ENCODE measurements at regions not wholly inside any gene's neighbourhood (a gene's known extent, or its start where the extent isn't known, plus 50 kb on each side); places are given as distances from the start of the nearest gene placed in this dataset.
A peak's percentile ranks its signal among the peaks of the same experiment; 100 is the strongest.

DNA sequence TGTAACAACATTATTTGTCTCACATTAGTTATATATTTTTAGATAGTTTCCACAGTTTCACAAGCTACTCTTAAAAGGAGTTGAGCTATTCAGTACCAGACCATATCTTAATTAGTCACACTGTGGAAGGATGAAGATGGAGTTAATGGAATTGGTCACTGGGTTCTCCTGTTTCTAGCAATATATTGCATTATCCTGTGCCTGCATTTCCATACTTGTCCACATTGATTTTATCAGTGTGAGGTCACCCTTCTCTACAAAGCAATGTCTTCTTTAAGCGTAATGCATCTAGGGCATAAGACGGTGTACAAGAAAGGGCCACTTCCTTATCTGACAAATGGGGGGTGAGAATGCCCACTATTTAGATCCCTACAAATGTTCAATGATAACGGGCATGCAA lies 216.8 kb upstream of the TANK start:
- DNase-seq: no peak

DNA sequence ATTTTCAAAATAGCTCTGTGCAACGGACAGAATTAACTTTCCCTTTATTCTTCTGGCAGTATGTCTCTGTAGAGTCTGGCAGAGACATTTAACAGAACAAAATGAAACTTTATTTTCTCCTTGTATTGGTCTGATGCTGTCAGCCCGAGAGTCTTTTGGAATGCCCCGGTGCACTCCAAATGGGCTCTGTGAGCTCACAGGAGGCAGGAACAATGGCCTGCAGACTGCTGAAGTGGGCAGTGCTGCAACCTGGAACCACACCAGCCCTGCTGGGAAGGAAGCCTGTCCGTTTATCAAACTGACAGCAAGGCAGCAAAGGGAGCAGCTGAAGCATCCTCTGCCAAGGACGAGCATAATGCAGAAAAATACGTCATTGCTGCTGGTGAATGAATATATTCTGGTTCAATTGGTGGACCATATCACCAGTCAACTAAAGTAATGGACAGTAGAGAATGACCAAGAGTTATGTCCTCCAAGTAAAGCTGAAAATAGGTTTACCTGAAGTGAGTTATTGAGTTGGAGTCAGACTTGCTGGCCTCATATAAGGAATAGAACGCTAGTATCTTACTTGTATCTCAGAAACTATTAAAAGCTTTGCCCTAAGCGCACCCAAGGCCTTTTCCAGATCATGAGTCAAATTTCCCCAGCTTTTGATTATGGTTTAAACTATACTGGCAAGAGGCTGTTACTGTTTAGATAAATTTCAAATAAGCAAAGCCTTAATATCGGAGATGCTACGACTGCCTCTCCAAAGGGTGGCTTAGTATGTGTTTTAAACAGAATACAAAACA lies 207.6 kb upstream of the TANK start:
- DNase-seq: peak in 1 of 2 donors; percentile 38

DNA sequence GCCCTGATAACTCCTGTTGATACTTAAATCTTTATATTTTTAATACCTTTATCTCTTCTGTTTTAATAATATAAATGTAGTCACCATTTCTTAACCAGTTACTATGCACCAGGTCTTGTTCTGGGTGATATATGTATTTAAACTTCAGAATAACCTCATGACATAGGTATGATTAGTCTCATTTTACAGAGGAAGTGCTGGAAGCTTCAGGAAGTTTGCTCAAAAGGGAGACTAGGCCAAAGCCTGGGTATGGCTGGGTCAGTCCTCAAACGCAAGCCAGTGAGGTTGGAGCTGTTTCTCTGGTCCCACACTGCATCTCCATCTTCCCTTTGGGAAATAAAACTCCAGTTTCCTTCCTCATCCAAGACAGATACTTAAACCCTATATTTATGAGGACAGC lies 204.7 kb upstream of the TANK start:
- no peak for DNase-seq

DNA sequence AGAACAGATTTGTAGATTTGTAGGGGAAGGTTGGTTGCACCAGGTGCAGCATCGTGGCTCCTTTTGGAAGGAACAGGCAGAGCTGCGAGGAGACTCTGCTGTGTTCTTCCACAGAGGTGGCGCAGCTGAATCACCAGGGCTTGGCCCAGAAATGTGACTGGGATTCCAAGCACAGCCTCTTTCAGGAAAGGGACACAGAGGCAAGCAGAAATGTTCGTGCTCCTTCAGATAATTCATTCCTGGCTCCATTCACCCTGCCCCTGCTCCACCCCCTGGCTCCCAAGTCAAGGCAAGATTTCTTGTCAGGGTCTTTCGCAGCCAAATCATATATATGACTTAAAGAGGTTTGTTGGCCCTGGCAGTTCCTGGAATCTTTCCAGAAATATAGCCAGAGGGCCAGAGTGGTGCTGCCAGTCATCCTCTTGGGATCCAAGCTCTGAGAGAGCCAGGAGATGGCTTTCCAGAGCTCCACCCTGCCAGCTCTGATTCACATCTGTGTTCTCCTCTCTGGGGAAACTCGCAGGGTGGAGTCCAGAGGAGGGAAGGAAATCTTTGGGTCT lies 203.9 kb upstream of the TANK start:
- no peak for DNase-seq

DNA sequence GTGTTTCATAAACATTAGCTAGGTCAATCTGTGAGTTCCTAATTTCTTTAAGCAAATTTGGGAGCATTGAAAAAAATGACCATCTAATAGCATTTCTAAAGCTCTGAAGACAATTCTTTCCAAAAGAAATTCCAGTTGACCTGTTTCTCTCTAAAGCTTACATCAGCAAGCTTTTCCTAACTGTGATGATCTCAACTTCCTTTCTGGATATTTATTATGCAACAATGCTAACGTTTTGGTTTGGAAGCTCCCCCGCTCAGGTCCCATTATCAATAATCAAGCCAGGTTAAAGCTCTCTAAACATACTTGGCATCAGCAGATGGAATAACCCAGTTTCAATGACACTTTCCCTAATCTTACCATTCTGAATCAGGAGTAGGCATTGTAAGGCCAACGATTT lies 196.3 kb upstream of the TANK start:
- DNase-seq: no peak

DNA sequence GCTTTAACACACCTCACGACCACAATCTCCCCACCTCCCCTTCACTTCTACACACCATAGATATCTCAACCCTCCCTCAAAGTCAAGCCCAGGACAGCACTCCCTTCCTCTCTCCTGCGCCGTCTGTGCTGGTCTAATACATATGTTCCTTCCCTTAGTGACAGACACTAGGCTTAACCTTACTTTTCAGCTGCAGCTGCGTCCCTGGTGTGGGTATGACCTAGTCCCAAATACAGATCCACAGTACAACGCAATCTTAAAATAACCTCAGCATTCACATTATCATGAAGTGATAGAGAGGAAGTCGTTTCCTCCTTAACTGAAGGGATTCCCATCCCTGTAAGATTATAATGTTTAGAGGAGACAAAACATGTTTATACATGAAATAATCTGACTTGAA lies 192.7 kb upstream of the TANK start:
- DNase-seq: no peak

DNA sequence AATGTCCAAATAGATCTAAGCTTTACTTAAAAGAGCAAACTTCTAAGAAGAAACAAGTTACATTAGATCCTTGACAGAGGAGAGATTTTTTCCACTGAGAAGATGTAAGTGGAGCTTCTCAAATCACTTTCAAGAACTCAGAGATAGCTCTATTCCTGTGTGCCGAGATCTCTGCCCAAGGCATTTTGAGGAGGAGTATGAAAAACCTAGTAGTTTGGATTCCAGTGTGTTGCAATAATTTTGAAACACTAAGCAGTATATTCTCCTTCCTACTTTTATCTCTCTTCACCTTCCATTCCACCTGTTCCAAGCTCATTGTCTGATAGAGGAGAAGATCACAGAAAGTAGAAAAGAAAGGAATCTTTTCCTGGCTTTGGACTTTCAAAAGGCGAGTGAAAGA lies 192.0 kb upstream of the TANK start:
- DNase-seq: no peak

DNA sequence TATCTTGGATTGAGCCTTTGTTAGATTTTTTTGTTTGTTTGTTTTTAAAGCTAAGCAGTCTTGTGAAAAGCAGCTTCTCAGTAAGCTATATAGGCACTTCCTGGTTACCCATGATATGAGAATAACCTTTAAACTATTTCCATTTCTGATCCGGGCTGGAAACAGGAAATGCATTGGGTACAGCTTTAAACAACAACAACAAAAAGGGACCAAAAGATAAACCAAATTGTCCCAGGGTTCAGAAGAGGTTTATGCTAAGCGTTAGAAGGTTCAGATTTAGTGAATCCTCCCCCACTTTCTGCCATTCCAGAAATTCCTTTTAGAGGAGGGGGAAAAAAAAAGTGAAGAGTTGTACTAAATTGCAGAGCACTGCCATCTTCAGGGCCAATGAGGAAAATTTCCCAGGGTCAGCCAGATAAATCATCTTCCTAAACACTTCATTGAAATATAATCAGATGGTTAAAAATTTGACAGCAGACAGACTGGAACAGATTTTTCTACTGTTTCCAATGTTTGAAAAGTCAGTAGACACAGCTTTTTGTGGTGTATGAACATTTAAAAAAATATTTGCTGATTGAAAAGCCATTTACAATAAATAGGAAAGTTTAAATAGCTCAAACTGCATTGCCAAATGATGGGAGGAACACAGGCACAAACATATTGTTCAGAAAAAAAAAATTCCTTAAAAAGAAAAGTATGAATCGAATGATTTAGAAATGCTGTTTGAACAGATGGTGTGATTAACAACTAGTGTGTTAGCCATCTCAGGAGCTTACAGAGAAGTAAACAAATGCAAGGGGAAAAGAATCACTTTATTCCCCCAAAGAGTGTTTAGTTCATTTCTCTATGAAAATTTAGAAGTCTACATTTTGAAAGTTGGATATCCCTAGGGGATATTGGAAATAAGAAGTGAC lies 189.9 kb upstream of the TANK start:
- peak; percentile 75 to 83 for DNase-seq

DNA sequence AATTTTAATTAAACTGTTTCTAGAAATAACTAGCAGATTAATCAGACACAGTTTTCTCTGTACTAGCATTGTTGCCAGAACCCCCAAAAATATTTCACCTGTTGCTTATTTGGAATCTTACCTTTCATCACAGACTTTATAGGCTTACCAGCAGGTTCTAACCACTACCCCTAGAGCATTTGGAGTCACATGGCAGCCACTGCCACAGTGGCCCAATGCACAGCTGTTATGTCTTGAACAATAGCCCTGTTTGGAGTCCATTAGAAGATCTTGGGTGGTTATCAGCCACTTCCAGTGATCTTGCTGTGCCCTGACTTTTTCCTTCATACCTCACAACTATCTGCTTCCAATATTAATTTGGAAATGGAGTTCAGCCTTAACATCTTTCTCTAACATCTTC lies 186.2 kb upstream of the TANK start:
- DNase-seq: no peak

DNA sequence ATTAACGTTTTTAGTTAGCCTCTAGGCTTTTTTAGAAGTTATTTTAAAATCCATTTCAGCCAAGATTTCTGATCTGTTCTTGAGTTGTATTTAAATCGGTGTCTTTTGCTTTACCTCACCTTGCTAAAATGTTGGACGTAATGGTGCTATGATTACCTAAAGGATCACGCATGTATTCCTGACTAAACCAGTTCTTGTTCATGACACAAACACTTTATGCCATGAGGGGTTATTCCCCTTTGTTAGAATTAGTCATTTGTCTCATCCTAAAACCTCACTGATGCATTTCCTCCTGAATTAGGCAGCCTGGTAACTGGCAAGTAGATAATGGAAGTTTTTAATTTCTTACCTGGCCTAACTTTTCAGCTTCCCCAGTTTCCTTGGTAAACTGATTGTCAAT lies 185.4 kb upstream of the TANK start:
- DNase-seq: no peak

DNA sequence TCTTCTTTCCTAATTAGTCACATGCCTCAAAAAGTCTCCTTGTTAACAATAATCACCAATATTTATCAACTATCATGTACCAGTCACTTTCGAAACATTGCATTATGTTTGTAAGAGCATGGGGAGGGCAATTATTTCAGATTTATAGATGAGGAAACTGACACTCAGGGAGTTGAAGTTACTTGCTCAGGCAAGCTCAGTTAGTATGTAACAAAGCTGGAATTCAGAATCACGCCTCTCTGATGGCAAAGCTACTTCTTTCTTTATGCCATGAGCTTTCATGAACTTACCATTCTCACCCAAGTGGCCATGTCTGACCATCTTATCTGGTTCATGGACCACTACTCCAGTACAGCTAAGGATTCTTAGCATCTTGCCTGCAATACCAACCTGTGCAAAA lies 183.4 kb upstream of the TANK start:
- DNase-seq: no peak

DNA sequence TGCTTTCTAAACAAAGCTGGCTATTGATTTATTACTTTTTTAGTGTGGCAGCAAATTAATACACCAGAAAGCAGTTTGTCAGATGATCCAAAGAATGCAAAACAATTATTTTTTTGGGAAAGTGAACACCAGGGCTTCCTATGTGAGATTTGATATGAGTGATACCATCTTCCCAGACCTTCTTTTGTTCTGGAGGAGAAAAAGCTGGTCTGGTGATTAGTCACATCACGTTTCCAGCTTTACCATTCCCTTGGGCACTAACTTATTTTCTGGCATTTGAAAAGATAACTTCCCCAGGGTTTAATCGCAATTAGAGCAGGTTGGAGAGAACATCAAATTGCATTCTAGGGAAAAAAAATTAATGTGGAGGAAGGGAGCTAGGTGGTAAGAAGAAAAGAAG lies 182.9 kb upstream of the TANK start:
- DNase-seq: no peak

DNA sequence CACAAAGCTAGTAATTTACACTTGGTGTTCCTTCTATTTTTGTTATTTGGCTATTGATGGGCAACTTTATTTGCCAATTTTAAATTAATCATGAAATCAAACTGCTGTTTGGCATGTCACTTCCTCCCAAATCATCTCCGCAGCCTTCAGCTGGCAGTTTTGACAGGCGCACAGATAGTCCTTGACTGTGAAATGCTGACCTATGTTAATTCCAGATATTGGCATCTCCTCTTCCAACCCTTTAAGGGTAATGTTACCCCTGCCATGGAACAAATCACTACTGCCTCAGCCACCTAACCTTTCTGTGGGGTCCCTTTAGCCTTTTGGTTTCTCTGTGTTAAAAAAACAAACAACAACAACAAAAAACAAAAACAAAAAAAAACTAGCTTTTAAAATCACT lies 182.4 kb upstream of the TANK start:
- DNase-seq: no peak

DNA sequence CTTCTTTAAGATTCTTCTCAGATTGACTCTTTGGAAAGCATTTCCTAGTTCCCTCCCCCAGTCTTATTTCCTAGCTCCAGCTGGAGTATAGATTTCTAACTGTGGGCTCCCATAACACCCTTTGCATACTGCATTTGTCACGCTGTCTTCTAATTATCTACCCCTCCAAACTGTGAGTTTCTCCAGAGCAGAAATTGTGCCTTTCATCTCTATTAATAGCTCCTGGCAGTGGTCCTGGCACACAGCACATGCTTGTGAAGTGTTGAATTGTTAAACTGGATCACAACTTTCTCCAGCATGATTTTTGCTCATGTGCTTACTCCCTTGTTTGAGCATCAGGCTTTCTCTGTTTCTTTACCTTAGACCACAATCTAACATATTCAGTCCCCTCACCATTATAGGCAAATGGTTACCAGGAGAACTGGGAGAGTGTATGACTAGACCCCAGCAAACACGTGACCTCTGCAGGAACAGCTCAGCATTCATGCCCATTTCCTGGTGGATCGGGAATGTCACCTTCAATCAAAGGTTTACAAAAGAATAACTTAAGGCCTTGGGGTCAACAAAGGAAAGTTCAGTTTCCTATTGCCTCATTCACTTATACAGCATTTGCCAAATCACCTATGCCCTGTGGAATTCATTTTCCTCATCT lies 175.7 kb upstream of the TANK start:
- no peak for DNase-seq

DNA sequence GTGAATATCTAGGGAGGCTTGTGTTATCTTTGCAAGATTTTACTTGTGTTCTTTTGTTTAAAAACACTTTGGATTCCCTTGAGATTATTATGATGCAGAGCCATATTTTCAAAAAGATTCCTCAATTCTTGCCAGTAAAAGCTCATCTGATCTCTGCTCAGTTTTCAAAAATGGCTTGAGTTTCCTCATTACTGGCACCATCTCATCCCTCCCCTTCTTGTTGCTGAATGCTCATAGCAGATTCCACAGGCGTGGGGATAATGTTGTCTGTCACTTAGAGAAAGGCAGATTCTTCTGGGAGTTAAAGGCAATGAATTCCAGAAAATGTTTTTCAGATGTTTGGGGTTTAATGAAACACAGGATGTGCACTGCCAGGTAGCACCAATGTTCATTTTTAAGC lies 170.4 kb upstream of the TANK start:
- no peak for DNase-seq

DNA sequence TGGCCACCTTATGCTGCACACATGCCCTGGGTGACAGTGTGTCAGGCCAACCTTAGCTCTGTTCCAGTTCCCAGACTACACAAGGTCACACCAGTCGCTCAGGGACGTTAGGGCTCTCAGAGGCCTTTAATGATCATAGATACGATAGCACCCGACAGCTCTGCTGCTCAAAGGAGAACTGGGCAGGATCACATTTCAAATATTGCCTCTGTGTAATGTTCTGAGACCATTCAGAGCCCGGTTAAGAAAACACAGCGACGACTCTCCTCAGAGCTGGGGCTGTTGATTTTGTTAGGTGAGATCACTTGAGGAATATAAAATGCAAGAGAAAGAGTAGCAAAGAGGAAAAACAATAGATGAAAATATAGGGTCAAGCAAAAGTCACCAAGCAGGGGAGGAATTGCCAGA lies 166.6 kb upstream of the TANK start:
- DNase-seq: no peak

DNA sequence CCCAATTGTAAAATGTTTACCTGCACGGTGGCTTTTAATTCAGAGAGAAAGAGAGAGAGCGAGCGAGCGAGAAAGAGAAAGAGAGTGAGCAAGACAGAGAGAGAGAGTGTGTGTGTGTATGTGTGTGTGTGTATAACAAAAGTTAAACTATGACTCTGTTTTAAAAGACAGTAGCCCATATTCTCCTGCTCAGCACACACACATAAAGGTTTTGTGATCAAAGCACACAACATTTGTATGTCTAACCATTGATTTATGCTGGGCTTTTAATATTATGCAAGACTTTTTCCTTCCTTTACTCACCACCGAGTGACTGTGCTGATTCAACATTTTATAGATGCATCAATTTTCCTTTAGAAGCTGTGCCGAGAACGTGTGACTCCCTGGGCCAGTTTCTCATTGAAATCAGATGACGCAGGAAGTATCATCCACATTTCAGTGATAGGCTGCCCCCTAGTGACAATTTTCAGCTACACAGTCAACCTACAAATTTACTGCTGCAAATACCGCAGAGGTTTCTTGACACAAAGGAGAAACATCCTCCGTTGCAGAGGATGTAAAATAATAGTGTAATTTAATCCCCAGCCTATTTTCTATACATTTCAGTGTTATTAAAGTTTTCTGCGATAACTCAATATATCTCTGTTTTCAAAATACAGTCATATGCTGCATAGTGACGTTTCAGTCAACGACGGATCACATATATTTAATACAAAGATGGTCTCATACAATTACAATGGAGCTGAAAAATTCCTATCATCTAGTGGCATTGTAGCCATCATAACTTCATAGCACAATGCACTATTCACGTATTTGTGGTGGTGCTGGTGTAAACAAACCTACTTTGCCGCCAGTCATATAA lies 165.9 kb upstream of the TANK start:
- DNase-seq: peak; percentile 71 to 83

DNA sequence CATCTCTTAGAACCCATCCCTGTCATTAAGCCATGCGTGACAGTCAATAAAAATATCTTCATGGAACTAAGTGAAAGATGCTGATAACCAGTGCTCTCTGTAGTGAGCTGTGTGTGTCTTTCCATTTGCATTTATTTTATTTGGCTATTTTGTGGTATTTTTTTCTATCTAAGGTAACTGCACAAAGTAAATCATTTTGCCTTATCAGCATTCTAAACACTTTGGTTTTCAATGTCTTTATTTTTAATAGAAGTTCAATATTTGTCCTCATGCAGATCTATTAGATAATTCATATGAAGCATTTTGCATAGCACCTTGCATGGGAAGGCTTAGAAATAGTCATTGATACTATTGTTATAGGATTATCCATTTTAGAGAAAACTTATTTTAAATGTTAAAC lies 163.6 kb upstream of the TANK start:
- no peak for DNase-seq

DNA sequence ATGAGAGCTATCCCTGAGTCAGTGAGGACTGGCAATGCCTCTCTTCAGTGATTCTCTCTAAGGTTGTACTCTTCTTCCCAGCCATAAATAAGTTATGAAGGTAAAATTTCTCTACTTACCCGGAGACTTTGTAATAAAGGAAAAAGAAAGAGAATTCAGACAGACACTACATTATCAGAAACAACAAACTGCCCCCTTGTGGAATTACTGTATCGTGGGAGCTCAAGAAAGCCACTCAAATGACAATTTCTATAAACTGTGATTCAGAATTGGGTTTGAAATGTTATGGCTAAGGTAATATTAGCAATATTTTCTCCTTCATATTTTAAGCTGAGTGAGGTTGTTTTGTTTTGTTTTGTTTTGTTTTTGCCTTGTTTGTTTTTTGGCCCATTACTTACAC lies 155.8 kb upstream of the TANK start:
- DNase-seq: no peak

DNA sequence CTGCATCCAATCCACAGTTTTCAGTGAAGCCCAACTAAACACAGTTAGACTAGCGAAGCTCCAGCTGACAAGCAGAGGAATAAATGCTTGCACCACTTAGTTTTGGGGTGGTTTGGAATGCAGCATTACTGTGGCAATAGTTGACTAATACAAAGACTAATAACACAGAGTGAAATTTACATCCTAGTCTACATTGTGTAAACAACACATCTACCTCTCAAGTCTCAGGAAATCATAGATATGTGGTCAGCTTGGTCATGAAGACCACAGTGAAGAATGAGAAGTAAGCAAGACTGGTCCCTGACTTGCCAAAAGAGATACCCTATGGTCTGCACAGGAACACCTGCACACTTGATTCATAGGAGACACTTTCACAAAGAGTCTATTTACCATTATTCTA lies 155.1 kb upstream of the TANK start:
- no peak for DNase-seq

DNA sequence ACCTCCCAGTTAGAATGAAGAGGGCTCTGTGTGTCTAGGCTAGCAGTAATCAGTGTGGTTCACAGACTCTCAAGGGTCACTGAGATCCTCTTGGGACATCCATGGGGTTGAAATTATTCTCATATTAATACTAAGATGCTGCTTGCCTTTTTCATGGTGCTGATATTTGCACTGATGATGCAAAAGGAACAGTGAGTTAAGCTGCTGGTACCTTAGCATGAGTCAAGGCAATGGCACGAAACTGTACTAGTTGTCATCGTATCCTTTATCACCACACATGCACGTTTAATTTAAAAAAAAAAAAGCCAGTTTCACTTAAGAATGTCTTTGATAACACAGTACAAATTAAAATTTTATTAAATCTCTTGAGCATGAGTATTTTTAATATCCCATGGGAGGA lies 151.9 kb upstream of the TANK start:
- no peak for DNase-seq
